ENCODE measurements at regions not wholly inside any gene's neighbourhood (a gene's known extent, or its start where the extent isn't known, plus 50 kb on each side); places are given as distances from the start of the nearest gene placed in this dataset.

DNA sequence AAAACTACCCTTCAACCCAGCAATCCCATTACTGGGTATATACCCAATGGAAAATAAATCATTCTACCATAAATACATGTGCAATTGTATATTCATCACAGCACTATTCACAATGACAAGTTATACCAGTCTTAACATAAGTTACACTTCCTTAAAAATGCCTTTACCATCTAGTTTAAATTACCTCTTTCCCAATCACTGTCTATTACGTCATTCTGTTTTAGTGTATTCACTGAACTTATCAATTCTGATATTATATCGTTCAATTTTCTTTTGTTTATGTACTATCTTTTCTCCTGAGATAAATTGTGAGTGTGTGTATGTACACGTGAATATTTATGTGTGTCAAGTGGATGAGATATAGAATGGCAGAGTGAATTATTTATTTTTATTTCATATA is 1416.8 kb downstream of the OLFM4 start:
- ChIA-PET POLR2A (no interaction called here), CTCF (no interaction called here)
- FAIRE-seq = no peak
- no peaks in the 10 kb centered on the region for H3K27me3 ChIP-seq (ENCODE audit: control insufficient read depth in 2 of 2, insufficient read depth in 2 of 2, low read length in 2 of 2)
- no peak for TF ChIP-seq FOS (IDR thresholded peaks at IDR 0.05; ENCODE audit: borderline replicate concordance, insufficient read depth, low read length)
- TF ChIP-seq POLR2A (IDR thresholded peaks at IDR 0.05; ENCODE audit: low read depth, low read length) = no peak
- TF ChIP-seq, protein P1, sequence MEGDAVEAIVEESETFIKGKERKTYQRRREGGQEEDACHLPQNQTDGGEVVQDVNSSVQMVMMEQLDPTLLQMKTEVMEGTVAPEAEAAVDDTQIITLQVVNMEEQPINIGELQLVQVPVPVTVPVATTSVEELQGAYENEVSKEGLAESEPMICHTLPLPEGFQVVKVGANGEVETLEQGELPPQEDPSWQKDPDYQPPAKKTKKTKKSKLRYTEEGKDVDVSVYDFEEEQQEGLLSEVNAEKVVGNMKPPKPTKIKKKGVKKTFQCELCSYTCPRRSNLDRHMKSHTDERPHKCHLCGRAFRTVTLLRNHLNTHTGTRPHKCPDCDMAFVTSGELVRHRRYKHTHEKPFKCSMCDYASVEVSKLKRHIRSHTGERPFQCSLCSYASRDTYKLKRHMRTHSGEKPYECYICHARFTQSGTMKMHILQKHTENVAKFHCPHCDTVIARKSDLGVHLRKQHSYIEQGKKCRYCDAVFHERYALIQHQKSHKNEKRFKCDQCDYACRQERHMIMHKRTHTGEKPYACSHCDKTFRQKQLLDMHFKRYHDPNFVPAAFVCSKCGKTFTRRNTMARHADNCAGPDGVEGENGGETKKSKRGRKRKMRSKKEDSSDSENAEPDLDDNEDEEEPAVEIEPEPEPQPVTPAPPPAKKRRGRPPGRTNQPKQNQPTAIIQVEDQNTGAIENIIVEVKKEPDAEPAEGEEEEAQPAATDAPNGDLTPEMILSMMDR (IDR thresholded peaks at IDR 0.05; ENCODE audit: extremely low read depth in 1 of 2, insufficient read depth in 1 of 2, low read depth in 1 of 2, low read length in 2 of 2) = no peak
- TF ChIP-seq, protein P2, sequence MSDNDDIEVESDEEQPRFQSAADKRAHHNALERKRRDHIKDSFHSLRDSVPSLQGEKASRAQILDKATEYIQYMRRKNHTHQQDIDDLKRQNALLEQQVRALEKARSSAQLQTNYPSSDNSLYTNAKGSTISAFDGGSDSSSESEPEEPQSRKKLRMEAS (IDR thresholded peaks at IDR 0.05; ENCODE audit: insufficient read depth, insufficient read length) = no peak
- intact Hi-C loops (cut with micrococcal nuclease) = no loop called here
- no peaks in the 10 kb centered on the region for H3K79me2 ChIP-seq (ENCODE audit: control insufficient read depth, insufficient read depth, low read length)
- no peak overlapping the region for H2AFZ ChIP-seq (ENCODE audit: low read depth, low read length)
- no peak overlapping the region for H3K27ac ChIP-seq (ENCODE audit: insufficient read depth, low read depth, low read length)
- H3K9me1 ChIP-seq (replicated peaks; ENCODE audit: control insufficient read depth, extremely low read depth, insufficient read depth, low read length) = no peaks in the 10 kb centered on the region
- no TSS peak for BruUV-seq (replicated peaks)
- H3K4me1 ChIP-seq (ENCODE audit: control insufficient read depth, extremely low read depth, insufficient read depth, low read length) = no peaks in the 10 kb centered on the region
- H4K20me1 ChIP-seq (replicated peaks; ENCODE audit: control insufficient read depth, extremely low read depth, insufficient read depth, low read length) = no peaks in the 10 kb centered on the region
- H3K36me3 ChIP-seq (ENCODE audit: control insufficient read depth in 2 of 2, extremely low read depth in 1 of 2, insufficient read depth in 2 of 2, low read length in 2 of 2) = no peaks in the 10 kb centered on the region
- no peaks in the 10 kb centered on the region for H3K9me3 ChIP-seq (replicated peaks; ENCODE audit: control insufficient read depth, insufficient read depth, low read length)
- no peak overlapping the region for H3K4me3 ChIP-seq (replicated peaks in 1 of 3; ENCODE audit: insufficient read depth in 1 of 3, low read depth in 1 of 3, low read length in 3 of 3)
- DNase-seq (ENCODE audit: low read depth, low spot score) = no peak
- dilution Hi-C loops (cut with MboI; ENCODE audit: extremely low pct_ligation_motif_present, low sequenced_read_pairs) = no loop called here
- no peak overlapping the region for H3K4me2 ChIP-seq (ENCODE audit: insufficient read depth, low read length)
- no peak overlapping the region for H3K9ac ChIP-seq (replicated peaks; ENCODE audit: extremely low read depth, insufficient read depth, low read length)

DNA sequence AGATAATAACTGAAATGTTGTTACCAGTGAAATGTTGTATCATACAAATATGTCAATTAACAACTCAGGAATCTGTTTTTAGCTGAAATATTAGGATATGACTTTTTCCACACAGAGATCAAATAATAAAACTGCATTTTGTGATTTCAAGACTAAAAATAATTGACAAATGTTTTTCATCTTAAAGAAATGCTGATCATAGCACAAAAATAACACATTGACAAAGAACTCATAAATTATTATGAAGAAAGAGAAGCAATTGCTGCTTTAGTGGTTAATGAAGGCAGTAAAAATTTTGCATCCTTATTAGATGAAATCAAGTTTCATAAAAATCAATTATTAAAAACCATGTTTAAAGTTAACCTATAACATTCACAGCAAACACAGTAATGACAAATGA is 1417.3 kb downstream of the OLFM4 start:
- intact Hi-C loops (cut with micrococcal nuclease) = no loop called here
- Histone ChIP-seq H4K20me1 (replicated peaks; ENCODE audit: control insufficient read depth, extremely low read depth, insufficient read depth, low read length) (no peaks in the 10 kb centered on the region), H3K4me2 (ENCODE audit: insufficient read depth, low read length) (no peak overlapping the region), H3K27ac (ENCODE audit: insufficient read depth, low read depth, low read length) (no peak overlapping the region), H3K9me3 (replicated peaks; ENCODE audit: control insufficient read depth, insufficient read depth, low read length) (no peaks in the 10 kb centered on the region), H3K27me3 (ENCODE audit: control insufficient read depth in 2 of 2, insufficient read depth in 2 of 2, low read length in 2 of 2) (no peaks in the 10 kb centered on the region), H3K9me1 (replicated peaks; ENCODE audit: control insufficient read depth, extremely low read depth, insufficient read depth, low read length) (no peaks in the 10 kb centered on the region), H3K36me3 (ENCODE audit: control insufficient read depth in 2 of 2, extremely low read depth in 1 of 2, insufficient read depth in 2 of 2, low read length in 2 of 2) (no peaks in the 10 kb centered on the region), H3K4me1 (ENCODE audit: control insufficient read depth, extremely low read depth, insufficient read depth, low read length) (no peaks in the 10 kb centered on the region), H2AFZ (ENCODE audit: low read depth, low read length) (no peak overlapping the region), H3K79me2 (ENCODE audit: control insufficient read depth, insufficient read depth, low read length) (no peaks in the 10 kb centered on the region), H3K4me3 (replicated peaks in 1 of 3; ENCODE audit: insufficient read depth in 1 of 3, low read depth in 1 of 3, low read length in 3 of 3) (no peak overlapping the region), H3K9ac (replicated peaks; ENCODE audit: extremely low read depth, insufficient read depth, low read length) (no peak overlapping the region)
- ChIA-PET POLR2A (no interaction called here), CTCF (no interaction called here)
- FAIRE-seq = no peak
- no peak for DNase-seq (ENCODE audit: low read depth, low spot score)
- BruUV-seq (replicated peaks) = no TSS peak
- dilution Hi-C loops (cut with MboI; ENCODE audit: extremely low pct_ligation_motif_present, low sequenced_read_pairs) = no loop called here
- TF ChIP-seq POLR2AphosphoS5 (IDR thresholded peaks at IDR 0.05; ENCODE audit: insufficient read depth, low read depth, low read length) = no peak
- TF ChIP-seq, protein P2 (IDR thresholded peaks at IDR 0.05; ENCODE audit: insufficient read depth, insufficient read length) = no peak
- no peak for TF ChIP-seq FOS (IDR thresholded peaks at IDR 0.05; ENCODE audit: borderline replicate concordance, insufficient read depth, low read length)
- no peak for TF ChIP-seq JUN (IDR thresholded peaks at IDR 0.05; ENCODE audit: borderline replicate concordance, insufficient read depth, insufficient read length, low read depth)
- TF ChIP-seq MYC (IDR thresholded peaks at IDR 0.05; ENCODE audit: low read depth, low read length) = no peak
- TF ChIP-seq EZH2 (IDR thresholded peaks at IDR 0.05; ENCODE audit: borderline replicate concordance, low read depth, low read length, severe bottlenecking) = no peak
- TF ChIP-seq GATA2 (IDR thresholded peaks at IDR 0.05; ENCODE audit: insufficient read depth, insufficient read length, low read depth, low read length) = no peak
